Stimulated activated CD4-positive, alpha-beta T cell treated with anti-CD3 and anti-CD28 coated beads, TNF-alpha, amount 100 ng/mL, for 1 hour (primary cell): ENCODE measurements at regions not wholly inside any gene's neighbourhood (a gene's known extent, or its start where the extent isn't known, plus 50 kb on each side); places are given as distances from the start of the nearest gene placed in this dataset.
A peak's percentile ranks its signal among the peaks of the same experiment; 100 is the strongest.

Experiments
- DNase-seq, 3 donors: peaks; one replicate each; pipeline ENCODE4 v3.0.0-alpha.2; 2020; ENCODE audit warnings: low read depth in 3 of 3, low spot score in 1 of 3

GRCh38 chr2:43129676-43130547, 96.5 kb downstream of the ZFP36L2 start:
- no peak for DNase-seq

- DNase-seq = no peak
Measured at GRCh38 chr2:43128559-43128955, 97.8 kb downstream of the ZFP36L2 start.

GRCh38 chr2:43127941-43128558, 98.4 kb downstream of the ZFP36L2 start:
- no peak for DNase-seq

GRCh38 chr2:43127208-43127940, 99.0 kb downstream of the ZFP36L2 start:
- DNase-seq = peak; percentile 74 to 93 (median 83)

GRCh38 chr2:43126817-43127207, 99.6 kb downstream of the ZFP36L2 start:
- DNase-seq = no peak

GRCh38 chr2:43125090-43125998, 101.1 kb downstream of the ZFP36L2 start:
- no peak for DNase-seq

- DNase-seq = no peak
Measured at GRCh38 chr2:43124687-43125057, 101.7 kb downstream of the ZFP36L2 start.

- no peak for DNase-seq
Measured at GRCh38 chr2:43123981-43124686, 102.3 kb downstream of the ZFP36L2 start.

GRCh38 chr2:43123486-43123885, 102.9 kb downstream of the ZFP36L2 start:
- no peak for DNase-seq

- DNase-seq = no peak
Measured at GRCh38 chr2:43123028-43123427, 103.4 kb downstream of the ZFP36L2 start.

GRCh38 chr2:43121580-43122314, 104.7 kb downstream of the ZFP36L2 start:
- no peak for DNase-seq

- DNase-seq = no peak
Measured at GRCh38 chr2:43119303-43119702, 107.1 kb downstream of the ZFP36L2 start.

- no peak for DNase-seq
Measured at GRCh38 chr2:43117521-43118143, 108.8 kb downstream of the ZFP36L2 start.

- no peak for DNase-seq
Measured at GRCh38 chr2:43116988-43117387, 109.4 kb downstream of the ZFP36L2 start.

- DNase-seq = no peak
Measured at GRCh38 chr2:43115881-43116280, 110.5 kb downstream of the ZFP36L2 start.

GRCh38 chr2:43114210-43114609, 112.2 kb downstream of the ZFP36L2 start:
- DNase-seq = no peak

GRCh38 chr2:43111788-43112554, 114.4 kb downstream of the ZFP36L2 start:
- no peak for DNase-seq

- no peak for DNase-seq
Measured at GRCh38 chr2:43110442-43110871, 115.9 kb downstream of the ZFP36L2 start.
